RWPE1 (cell line): ENCODE measurements at regions not wholly inside any gene's neighbourhood (a gene's known extent, or its start where the extent isn't known, plus 50 kb on each side); places are given as distances from the start of the nearest gene placed in this dataset.

ENCODE experiments used
- CTCF ChIA-PET: fragments of 350-600 bp; sonication (Branson Sonifier 250); formaldehyde crosslinking; extraction: SDS; loops from one replicate; lab custom pipeline; 2021; lab: Yijun Ruan, JAX
- POLR2A ChIA-PET: fragments of 400-600 bp; formaldehyde crosslinking; extraction: SDS; loops from one replicate; lab custom pipeline; 2020; ENCODE audit warnings: antibody characterized with exemption; ENCODE audit not compliant: low non-redundant PET; lab: Yijun Ruan, JAX
- DNase-seq: peaks from one replicate; pipeline ENCODE4 v3.0.0; 2012; ENCODE audit warnings: low spot score
- H3K27ac ChIP-seq: fragments of 450-650 bp; 2 replicates; pipeline ENCODE4 v1.5.1; 2017
- TF ChIP-seq, protein P1 (sequence below): fragments of 450-650 bp; conservative IDR thresholded peaks from 2 replicates; pipeline ENCODE4 v1.5.1; 2017; ENCODE audit warnings: low read depth, mild to moderate bottlenecking

DNA sequence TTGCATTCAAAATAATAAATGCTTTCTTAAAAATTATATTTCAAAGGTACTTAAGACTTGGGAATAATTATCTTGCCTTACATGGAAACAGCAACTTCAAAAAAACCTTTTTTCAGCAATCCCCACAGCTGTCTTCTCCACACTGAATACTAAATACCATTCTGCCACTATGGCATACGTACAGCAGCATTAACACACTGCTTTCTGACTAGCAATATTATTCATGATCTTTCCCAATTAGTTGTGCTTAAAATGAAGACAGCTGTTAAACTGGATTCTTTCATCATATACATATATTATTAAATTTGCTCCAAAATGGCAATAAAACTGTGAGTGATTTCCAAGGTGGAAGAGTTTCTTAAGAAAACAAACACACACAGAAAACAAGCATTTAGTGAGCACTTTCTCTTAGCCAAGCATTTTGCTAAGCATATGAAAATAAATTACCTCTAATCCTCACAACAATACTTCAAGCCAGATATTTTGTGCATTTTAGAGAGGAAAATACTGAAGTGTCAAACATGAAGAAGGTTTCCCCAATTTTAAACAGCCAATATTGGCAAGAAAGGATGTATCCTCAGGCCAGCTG, 609.5 kb downstream of the SLITRK1 start:
- H3K27ac ChIP-seq = no peak overlapping the region

DNA sequence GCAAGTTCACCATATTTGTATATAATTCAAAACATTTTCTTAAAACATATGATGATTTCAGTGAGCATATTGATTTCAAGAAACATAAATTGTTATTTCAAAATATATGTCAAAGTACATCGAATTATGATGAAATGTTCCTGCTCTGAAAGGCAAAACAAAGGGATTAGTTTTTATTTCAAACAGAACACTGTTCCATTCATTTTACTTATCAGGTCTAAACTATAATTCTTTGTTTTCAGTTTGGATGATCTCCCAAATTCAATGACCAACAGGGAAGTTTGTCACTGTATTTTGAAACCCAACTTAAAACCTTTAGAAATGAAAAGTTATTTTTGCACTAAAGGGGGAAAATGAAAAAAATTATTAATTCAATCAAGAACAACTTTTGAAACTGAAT, 610.2 kb downstream of the SLITRK1 start:
- ChIA-PET CTCF (interaction anchor here (0.7 kb wide), 1 partner anchor 74 kb away, joined by 4 read pairs; no protein-coding TSS in a partner anchor), POLR2A (no interaction called here)
- TF ChIP-seq, protein P1, sequence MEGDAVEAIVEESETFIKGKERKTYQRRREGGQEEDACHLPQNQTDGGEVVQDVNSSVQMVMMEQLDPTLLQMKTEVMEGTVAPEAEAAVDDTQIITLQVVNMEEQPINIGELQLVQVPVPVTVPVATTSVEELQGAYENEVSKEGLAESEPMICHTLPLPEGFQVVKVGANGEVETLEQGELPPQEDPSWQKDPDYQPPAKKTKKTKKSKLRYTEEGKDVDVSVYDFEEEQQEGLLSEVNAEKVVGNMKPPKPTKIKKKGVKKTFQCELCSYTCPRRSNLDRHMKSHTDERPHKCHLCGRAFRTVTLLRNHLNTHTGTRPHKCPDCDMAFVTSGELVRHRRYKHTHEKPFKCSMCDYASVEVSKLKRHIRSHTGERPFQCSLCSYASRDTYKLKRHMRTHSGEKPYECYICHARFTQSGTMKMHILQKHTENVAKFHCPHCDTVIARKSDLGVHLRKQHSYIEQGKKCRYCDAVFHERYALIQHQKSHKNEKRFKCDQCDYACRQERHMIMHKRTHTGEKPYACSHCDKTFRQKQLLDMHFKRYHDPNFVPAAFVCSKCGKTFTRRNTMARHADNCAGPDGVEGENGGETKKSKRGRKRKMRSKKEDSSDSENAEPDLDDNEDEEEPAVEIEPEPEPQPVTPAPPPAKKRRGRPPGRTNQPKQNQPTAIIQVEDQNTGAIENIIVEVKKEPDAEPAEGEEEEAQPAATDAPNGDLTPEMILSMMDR = no peak

More for the DNA sequence above, 609.5 kb downstream of the SLITRK1 start:
- DNase-seq = no peak
- POLR2A ChIA-PET = no interaction called here
- TF ChIP-seq, protein P1 = no peak
- CTCF ChIA-PET = no interaction called here

DNA sequence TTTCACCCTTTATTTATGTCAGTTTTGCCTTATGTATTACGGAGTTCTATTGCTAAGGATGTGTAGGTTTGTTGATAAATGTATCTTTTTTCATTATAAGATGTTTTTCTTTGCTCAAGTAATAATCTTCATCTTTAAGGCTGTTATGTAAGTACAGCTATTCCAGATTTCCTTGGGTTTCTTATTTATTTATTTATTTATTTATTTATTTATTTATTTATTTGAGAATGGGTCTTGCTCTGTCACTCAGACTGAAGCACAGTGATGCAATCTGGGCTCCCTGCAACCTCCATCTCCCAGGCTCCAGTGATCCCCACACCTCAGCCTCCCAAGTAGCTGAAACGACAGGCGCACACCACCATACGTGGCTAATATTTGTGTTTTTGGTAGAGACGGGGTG, 617.0 kb downstream of the SLITRK1 start:
- ChIA-PET POLR2A (no interaction called here), CTCF (no interaction called here)
- H3K27ac ChIP-seq = no peak overlapping the region
- TF ChIP-seq, protein P1 = no peak
- no peak for DNase-seq

More for the DNA sequence above, 610.2 kb downstream of the SLITRK1 start:
- H3K27ac ChIP-seq = no peak overlapping the region
- DNase-seq = no peak

GRCh38 chr13:83248751-83249150, 633.5 kb downstream of the SLITRK1 start:
- no peak overlapping the region for H3K27ac ChIP-seq
- TF ChIP-seq, protein P1 = no peak
- POLR2A ChIA-PET = no interaction called here
- CTCF ChIA-PET = no interaction called here
- no peak for DNase-seq

- DNase-seq = no peak
- H3K27ac ChIP-seq = no peak overlapping the region
- ChIA-PET CTCF (no interaction called here), POLR2A (no interaction called here)
- TF ChIP-seq, protein P1 = no peak
These were observed 649.6 kb downstream of the SLITRK1 start for GRCh38 chr13:83232626-83233025.

DNA sequence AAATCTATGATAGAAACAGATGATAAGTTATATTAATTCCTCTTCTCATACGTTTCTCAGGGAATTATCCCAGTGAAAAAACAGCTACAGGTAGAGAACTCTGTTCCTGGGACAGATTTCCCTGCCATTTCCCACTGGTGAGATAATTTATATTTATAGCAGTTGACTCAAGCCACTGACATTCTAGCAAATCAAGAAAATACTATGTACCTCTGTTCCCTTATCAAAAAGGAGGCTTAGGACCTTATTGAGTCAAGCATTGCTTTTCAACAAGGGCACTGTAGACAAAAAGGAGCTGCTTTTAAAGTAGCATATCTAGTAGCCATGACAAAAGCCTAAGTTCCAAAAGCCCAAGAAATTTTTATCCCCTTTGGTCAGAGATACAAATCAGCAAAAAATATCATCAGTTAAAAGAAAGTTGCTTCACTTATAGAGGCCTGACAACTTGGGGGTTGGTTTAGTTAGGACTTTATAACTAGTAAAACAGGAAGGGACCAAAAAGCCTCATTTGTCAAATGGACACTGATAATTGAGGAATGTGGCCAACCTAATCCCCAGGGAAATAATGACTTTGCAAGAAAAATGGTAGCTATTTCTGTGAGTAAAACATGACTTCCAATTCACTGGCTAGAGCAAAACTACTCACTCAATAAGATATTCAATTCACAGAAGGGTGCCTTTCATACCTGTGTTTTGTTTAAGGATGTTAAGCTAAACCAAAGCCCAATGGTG, 652.5 kb downstream of the SLITRK1 start:
- TF ChIP-seq, protein P1 = no peak
- CTCF ChIA-PET = interaction anchor here (0.6 kb wide), 1 partner anchor 928 kb away, joined by 4 read pairs; no protein-coding TSS in a partner anchor
- DNase-seq = no peak
- H3K27ac ChIP-seq = no peak overlapping the region
- POLR2A ChIA-PET = no interaction called here
